MCF 10A (cell line): ENCODE measurements at regions not wholly inside any gene's neighbourhood (a gene's known extent, or its start where the extent isn't known, plus 50 kb on each side); places are given as distances from the start of the nearest gene placed in this dataset.

Experiments
- BruUV-seq: library from RNA; stranded (reverse); fragments of 400-500 nt; replicated peaks from 2 replicates; lab custom pipeline; 2021; lab: Mats Ljungman, UMichigan
- CTCF ChIA-PET: fragments of 300-600 bp; sonication (Branson Sonifier 250); formaldehyde crosslinking; extraction: SDS; loops from one replicate; lab custom pipeline; 2021; ENCODE audit warnings: antibody characterized with exemption, inconsistent platforms; lab: Yijun Ruan, JAX
- POLR2A ChIA-PET: fragments of 300-600, 350-650 bp; sonication (Branson Sonifier 250); formaldehyde crosslinking; extraction: SDS; loops from one replicate; lab custom pipeline; 2020; ENCODE audit warnings: antibody characterized with exemption, inconsistent platforms; lab: Yijun Ruan, JAX
- DNase-seq: peaks from one replicate; pipeline ENCODE4 v3.0.0-alpha.2; 2018; ENCODE audit not compliant: unreplicated experiment
- H3K27ac Mint-ChIP-seq: one replicate; pipeline ENCODE4 v1.8.0; 2022; ENCODE audit warnings: mild to moderate bottlenecking, low read depth, mixed read lengths; ENCODE audit not compliant: unreplicated experiment
- H3K27me3 Mint-ChIP-seq: one replicate; pipeline ENCODE4 v1.8.0; 2022; ENCODE audit warnings: mixed read lengths; ENCODE audit not compliant: insufficient read depth, unreplicated experiment
- H3K36me3 Mint-ChIP-seq: one replicate; pipeline ENCODE4 v1.8.0; 2022; ENCODE audit warnings: mild to moderate bottlenecking, moderate library complexity, mixed read lengths; ENCODE audit not compliant: insufficient read depth, unreplicated experiment
- H3K4me1 Mint-ChIP-seq: one replicate; pipeline ENCODE4 v1.8.0; 2022; ENCODE audit warnings: mixed read lengths; ENCODE audit not compliant: insufficient read depth, unreplicated experiment
- H3K4me3 Mint-ChIP-seq: one replicate; pipeline ENCODE4 v1.8.0; 2022; ENCODE audit warnings: mild to moderate bottlenecking, moderate library complexity, mixed read lengths; ENCODE audit not compliant: unreplicated experiment
- H3K9me3 Mint-ChIP-seq: one replicate; pipeline ENCODE4 v1.8.0; 2022; ENCODE audit warnings: mixed read lengths; ENCODE audit not compliant: unreplicated experiment
- CTCF ChIP-seq: fragments of 200-600 bp; IDR thresholded peaks from one replicate; pipeline ENCODE4 v1.8.0; 2022; ENCODE audit warnings: antibody characterized with exemption, mild to moderate bottlenecking; ENCODE audit not compliant: unreplicated experiment
- intact Hi-C: fragments of 100-400 bp; cut with micrococcal nuclease; formaldehyde crosslinking; loops from 2 replicates; pipeline ENCODE4 v1.14.1; 2022

DNA sequence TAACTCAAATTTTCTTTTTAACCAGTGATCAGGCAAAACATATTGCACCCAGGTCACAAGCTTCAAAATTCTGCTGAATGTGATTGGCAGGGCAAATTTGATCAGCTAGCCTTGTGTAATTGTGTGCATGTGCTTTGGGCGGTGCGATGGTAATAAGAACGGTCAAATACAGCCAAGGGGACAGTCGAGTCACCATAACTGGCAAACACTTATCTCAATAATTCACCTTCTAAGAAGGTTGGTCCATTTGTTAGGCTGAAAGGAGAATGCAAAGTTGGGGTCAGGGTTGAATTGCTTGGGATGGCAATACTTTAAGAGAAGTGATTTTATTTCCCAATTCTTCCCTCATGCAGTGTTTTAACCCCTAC is 302.4 kb upstream of the PDZRN3 start:
- BruUV-seq, result no TSS peak
- Mint-ChIP-seq H3K4me3 (no peak overlapping the region), H3K9me3 (no peaks in the 10 kb centered on the region), H3K4me1 (no peaks in the 10 kb centered on the region), H3K27me3 (no peaks in the 10 kb centered on the region), H3K27ac (no peak overlapping the region), H3K36me3 (no peaks in the 10 kb centered on the region)
- ChIA-PET POLR2A (no interaction called here), CTCF (no interaction called here)
- intact Hi-C loops, result no loop called here
- no peak for TF ChIP-seq CTCF
- no peak for DNase-seq

GRCh38 chr3:73926360-73927202 is 301.8 kb upstream of the PDZRN3 start:
- H3K27me3 Mint-ChIP-seq, result no peaks in the 10 kb centered on the region
- intact Hi-C loops, result no loop called here
- no TSS peak for BruUV-seq
- ChIA-PET CTCF (no interaction called here), POLR2A (no interaction called here)
- no peak for TF ChIP-seq CTCF
- H3K4me1 Mint-ChIP-seq, result no peaks in the 10 kb centered on the region
- no peaks in the 10 kb centered on the region for H3K36me3 Mint-ChIP-seq
- no peak for DNase-seq
- no peak overlapping the region for H3K4me3 Mint-ChIP-seq
- no peak overlapping the region for H3K27ac Mint-ChIP-seq
- H3K9me3 Mint-ChIP-seq, result no peaks in the 10 kb centered on the region

DNA sequence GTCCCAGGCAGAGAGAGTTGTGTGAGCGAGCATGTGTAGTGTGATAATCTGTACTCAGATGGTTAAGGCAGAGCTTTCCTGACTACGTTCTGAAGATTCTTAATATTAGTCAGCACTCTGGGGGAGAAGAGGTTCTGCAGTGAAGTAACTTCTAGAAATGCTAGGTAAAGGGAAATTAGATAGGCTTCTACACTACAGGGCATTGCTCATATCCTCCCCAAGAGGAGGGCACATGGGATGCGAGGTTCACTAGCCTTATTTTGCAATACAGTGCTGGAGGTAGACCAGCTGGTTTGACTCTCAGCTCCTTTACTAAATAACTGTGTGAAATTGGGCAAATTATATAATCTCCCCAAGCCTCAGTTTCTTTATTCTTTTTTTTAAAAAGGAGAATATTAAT is 300.3 kb upstream of the PDZRN3 start:
- ChIA-PET CTCF (interaction anchor here (0.6 kb wide), 1 partner anchor 1849 kb away, joined by 4 read pairs; no protein-coding TSS in a partner anchor), POLR2A (no interaction called here)
- Mint-ChIP-seq H3K27ac (no peak overlapping the region), H3K27me3 (no peaks in the 10 kb centered on the region), H3K36me3 (no peaks in the 10 kb centered on the region), H3K9me3 (no peaks in the 10 kb centered on the region), H3K4me3 (no peak overlapping the region), H3K4me1 (no peaks in the 10 kb centered on the region)
- intact Hi-C loops, result no loop called here
- DNase-seq, result peak; percentile 4
- no peak for TF ChIP-seq CTCF
- BruUV-seq, result no TSS peak

DNA sequence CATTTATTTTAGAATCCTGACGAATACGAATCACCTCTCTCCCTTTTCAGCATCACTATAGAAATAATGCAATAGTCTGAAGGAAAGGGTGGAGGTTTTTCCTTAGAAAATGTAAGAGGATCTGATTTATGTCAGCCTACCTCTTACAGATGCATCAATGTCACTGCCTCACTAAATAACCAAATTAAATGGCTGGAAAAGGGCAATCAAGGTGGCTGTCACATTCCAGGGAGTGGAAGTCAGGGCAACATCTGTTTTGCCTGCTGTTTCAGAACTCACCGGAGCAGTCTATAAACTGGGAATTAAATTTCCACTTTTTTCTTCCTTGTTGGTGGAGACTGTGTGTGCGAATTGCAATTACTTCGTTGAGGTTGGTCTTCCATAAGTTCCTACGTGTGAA is 299.3 kb upstream of the PDZRN3 start:
- Mint-ChIP-seq H3K27ac (no peak overlapping the region), H3K27me3 (no peaks in the 10 kb centered on the region), H3K9me3 (no peaks in the 10 kb centered on the region), H3K36me3 (no peaks in the 10 kb centered on the region), H3K4me1 (no peaks in the 10 kb centered on the region), H3K4me3 (no peak overlapping the region)
- no peak for DNase-seq
- intact Hi-C loops, result no loop called here
- CTCF ChIA-PET, result no interaction called here
- TF ChIP-seq CTCF, result no peak
- POLR2A ChIA-PET, result no interaction called here
- no TSS peak for BruUV-seq
